ENCODE measurements at regions not wholly inside any gene's neighbourhood (a gene's known extent, or its start where the extent isn't known, plus 50 kb on each side); places are given as distances from the start of the nearest gene placed in this dataset.

DNA sequence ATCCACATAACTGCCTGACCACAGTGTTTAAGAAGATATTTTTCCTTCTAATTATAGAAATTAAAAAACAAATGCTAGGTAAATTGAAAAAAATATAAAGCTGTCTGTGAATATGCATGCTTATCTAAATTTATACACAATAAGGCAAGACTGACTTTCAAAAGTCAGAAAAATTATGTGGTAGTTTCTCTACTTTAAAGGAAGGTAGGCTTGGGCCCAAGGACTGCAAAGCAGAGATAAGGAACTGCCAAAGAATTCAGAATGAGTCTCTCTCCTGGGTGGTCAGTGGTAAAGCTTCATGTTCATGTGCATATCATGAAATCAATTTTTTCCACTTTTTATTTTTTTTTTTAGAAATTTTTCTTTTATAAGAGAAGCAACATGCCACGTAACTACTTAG is 998.6 kb downstream of the REEP3 start:
- TF ChIP-seq, protein P1, sequence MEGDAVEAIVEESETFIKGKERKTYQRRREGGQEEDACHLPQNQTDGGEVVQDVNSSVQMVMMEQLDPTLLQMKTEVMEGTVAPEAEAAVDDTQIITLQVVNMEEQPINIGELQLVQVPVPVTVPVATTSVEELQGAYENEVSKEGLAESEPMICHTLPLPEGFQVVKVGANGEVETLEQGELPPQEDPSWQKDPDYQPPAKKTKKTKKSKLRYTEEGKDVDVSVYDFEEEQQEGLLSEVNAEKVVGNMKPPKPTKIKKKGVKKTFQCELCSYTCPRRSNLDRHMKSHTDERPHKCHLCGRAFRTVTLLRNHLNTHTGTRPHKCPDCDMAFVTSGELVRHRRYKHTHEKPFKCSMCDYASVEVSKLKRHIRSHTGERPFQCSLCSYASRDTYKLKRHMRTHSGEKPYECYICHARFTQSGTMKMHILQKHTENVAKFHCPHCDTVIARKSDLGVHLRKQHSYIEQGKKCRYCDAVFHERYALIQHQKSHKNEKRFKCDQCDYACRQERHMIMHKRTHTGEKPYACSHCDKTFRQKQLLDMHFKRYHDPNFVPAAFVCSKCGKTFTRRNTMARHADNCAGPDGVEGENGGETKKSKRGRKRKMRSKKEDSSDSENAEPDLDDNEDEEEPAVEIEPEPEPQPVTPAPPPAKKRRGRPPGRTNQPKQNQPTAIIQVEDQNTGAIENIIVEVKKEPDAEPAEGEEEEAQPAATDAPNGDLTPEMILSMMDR (IDR thresholded peaks at IDR 0.05; ENCODE audit: insufficient read depth, low read length, poor library complexity, severe bottlenecking) = no peak
- TF ChIP-seq EZH2phosphoT487 (conservative IDR thresholded peaks at IDR 0.05; ENCODE audit: low read length) = no peak
